Panc1 (cell line): ENCODE measurements at regions not wholly inside any gene's neighbourhood (a gene's known extent, or its start where the extent isn't known, plus 50 kb on each side); places are given as distances from the start of the nearest gene placed in this dataset.

ENCODE experiments used
- ATAC-seq: fragments of 200-7000 bp; cut with Tn5 transposase; 2 replicates; pipeline ENCODE4 v1.9.1; 2020; ENCODE audit warnings: mild to moderate bottlenecking, moderate library complexity
- BruUV-seq: library from RNA; stranded (reverse); fragments of 400-500 nt; replicated peaks from 2 replicates; lab custom pipeline; 2021; lab: Mats Ljungman, UMichigan
- CTCF ChIA-PET: fragments of 300-600 bp; sonication (Branson Sonifier 250); formaldehyde crosslinking; loops from one replicate; lab custom pipeline; 2022; ENCODE audit warnings: antibody characterized with exemption; lab: Charles Lee
- POLR2A ChIA-PET: fragments of 300-600 bp; sonication (Branson Sonifier 250); formaldehyde crosslinking; loops from one replicate; lab custom pipeline; 2022; ENCODE audit warnings: antibody characterized with exemption; lab: Charles Lee
- DNase-seq: peaks from one replicate; pipeline ENCODE4 v3.0.0-alpha.2; 2010; ENCODE audit warnings: low read depth, low spot score
- H3K27ac ChIP-seq: 2 replicates; pipeline ENCODE4 v1.5.1; 2011; ENCODE audit warnings: mild to moderate bottlenecking, low read length, inconsistent platforms
- H3K27me3 ChIP-seq: fragments of 200-500 bp; sonication (Bioruptor generic); 2 replicates; pipeline ENCODE4 v1.6.0; 2014; ENCODE audit warnings: low read length, inconsistent platforms; ENCODE audit not compliant: control insufficient read depth, insufficient read depth
- H3K36me3 ChIP-seq: fragments of 200-500 bp; sonication (Bioruptor generic); 2 replicates; pipeline ENCODE4 v1.5.1; 2014; ENCODE audit warnings: inconsistent platforms, mild to moderate bottlenecking, low read length, moderate library complexity; ENCODE audit not compliant: control insufficient read depth, insufficient read depth
- H3K4me1 ChIP-seq: 2 replicates; pipeline ENCODE4 v1.5.1; 2011; ENCODE audit warnings: inconsistent platforms, mild to moderate bottlenecking, low read length, moderate library complexity; ENCODE audit not compliant: control insufficient read depth, insufficient read depth
- H3K4me3 ChIP-seq, 2 experiments: 2 replicates each; pipeline ENCODE4 v1.5.1; 2011 to 2012; ENCODE audit warnings: low read depth in 2 of 2, low read length in 2 of 2, mild to moderate bottlenecking in 2 of 2, inconsistent platforms in 1 of 2, moderate library complexity in 1 of 2
- H3K9me3 ChIP-seq: fragments of 200-500 bp; sonication (Bioruptor generic); 2 replicates; pipeline ENCODE4 v1.5.1; 2014; ENCODE audit warnings: low read depth, mild to moderate bottlenecking, inconsistent platforms, low read length, moderate library complexity; ENCODE audit not compliant: control insufficient read depth, insufficient read depth
- POLR2AphosphoS5 ChIP-seq: IDR thresholded peaks from 2 replicates; pipeline ENCODE4 v1.6.1; 2012; ENCODE audit warnings: mild to moderate bottlenecking, low read depth, low read length, moderate library complexity
- SIN3A ChIP-seq: IDR thresholded peaks from 2 replicates; pipeline ENCODE4 v1.6.1; 2012; ENCODE audit warnings: low read depth, mild to moderate bottlenecking, low read length, moderate library complexity, borderline replicate concordance; ENCODE audit not compliant: insufficient read depth
- TCF7L2 ChIP-seq: IDR thresholded peaks from 2 replicates; pipeline ENCODE4 v1.6.1; 2011; ENCODE audit warnings: mild to moderate bottlenecking, low read depth, low read length, inconsistent platforms
- in situ Hi-C: cut with HindIII; loops from 2 replicates; pipeline ENCODE4 v1.10.0; 2016; ENCODE audit warnings: low sequenced_read_pairs, low pct_unique_long_range_greater_than_20kb
- intact Hi-C: fragments of 100-400 bp; cut with micrococcal nuclease; formaldehyde crosslinking; loops from one replicate; pipeline ENCODE4 v1.10.0; 2022; ENCODE audit not compliant: unreplicated experiment
- TF ChIP-seq, protein P1 (sequence below), 2 experiments: IDR thresholded peaks; 2 replicates each; pipeline ENCODE4 v1.6.1; 2011 to 2012; ENCODE audit warnings: low read depth in 2 of 2, control low read depth in 1 of 2, low read length in 1 of 2, mild to moderate bottlenecking in 1 of 2, moderate library complexity in 1 of 2; ENCODE audit not compliant: insufficient read depth in 1 of 2
- TF ChIP-seq, protein P2 (sequence below): fragments of 450-650 bp; IDR thresholded peaks from 2 replicates; pipeline ENCODE4 v1.5.1; 2017; ENCODE audit warnings: mild to moderate bottlenecking

- H3K9me3 ChIP-seq: no peaks in the 10 kb centered on the region
- no peaks in the 10 kb centered on the region for H3K27me3 ChIP-seq
- no peak for DNase-seq
- in situ Hi-C loops: no loop called here
- no peaks in the 10 kb centered on the region for H3K4me1 ChIP-seq
- CTCF ChIA-PET: interaction anchor here (0.5 kb wide), 1 partner anchor 128 kb away, joined by 5 read pairs; no protein-coding TSS in a partner anchor
- POLR2A ChIA-PET: no interaction called here
- H3K4me3 ChIP-seq: no peak overlapping the region
- TF ChIP-seq, protein P1, sequence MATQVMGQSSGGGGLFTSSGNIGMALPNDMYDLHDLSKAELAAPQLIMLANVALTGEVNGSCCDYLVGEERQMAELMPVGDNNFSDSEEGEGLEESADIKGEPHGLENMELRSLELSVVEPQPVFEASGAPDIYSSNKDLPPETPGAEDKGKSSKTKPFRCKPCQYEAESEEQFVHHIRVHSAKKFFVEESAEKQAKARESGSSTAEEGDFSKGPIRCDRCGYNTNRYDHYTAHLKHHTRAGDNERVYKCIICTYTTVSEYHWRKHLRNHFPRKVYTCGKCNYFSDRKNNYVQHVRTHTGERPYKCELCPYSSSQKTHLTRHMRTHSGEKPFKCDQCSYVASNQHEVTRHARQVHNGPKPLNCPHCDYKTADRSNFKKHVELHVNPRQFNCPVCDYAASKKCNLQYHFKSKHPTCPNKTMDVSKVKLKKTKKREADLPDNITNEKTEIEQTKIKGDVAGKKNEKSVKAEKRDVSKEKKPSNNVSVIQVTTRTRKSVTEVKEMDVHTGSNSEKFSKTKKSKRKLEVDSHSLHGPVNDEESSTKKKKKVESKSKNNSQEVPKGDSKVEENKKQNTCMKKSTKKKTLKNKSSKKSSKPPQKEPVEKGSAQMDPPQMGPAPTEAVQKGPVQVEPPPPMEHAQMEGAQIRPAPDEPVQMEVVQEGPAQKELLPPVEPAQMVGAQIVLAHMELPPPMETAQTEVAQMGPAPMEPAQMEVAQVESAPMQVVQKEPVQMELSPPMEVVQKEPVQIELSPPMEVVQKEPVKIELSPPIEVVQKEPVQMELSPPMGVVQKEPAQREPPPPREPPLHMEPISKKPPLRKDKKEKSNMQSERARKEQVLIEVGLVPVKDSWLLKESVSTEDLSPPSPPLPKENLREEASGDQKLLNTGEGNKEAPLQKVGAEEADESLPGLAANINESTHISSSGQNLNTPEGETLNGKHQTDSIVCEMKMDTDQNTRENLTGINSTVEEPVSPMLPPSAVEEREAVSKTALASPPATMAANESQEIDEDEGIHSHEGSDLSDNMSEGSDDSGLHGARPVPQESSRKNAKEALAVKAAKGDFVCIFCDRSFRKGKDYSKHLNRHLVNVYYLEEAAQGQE (IDR thresholded peaks at IDR 0.05; ENCODE audit: insufficient read depth in 1 of 2, low read depth in 2 of 2, low read length in 1 of 2): no peak
- no peak for TF ChIP-seq POLR2AphosphoS5
- TF ChIP-seq, protein P2, sequence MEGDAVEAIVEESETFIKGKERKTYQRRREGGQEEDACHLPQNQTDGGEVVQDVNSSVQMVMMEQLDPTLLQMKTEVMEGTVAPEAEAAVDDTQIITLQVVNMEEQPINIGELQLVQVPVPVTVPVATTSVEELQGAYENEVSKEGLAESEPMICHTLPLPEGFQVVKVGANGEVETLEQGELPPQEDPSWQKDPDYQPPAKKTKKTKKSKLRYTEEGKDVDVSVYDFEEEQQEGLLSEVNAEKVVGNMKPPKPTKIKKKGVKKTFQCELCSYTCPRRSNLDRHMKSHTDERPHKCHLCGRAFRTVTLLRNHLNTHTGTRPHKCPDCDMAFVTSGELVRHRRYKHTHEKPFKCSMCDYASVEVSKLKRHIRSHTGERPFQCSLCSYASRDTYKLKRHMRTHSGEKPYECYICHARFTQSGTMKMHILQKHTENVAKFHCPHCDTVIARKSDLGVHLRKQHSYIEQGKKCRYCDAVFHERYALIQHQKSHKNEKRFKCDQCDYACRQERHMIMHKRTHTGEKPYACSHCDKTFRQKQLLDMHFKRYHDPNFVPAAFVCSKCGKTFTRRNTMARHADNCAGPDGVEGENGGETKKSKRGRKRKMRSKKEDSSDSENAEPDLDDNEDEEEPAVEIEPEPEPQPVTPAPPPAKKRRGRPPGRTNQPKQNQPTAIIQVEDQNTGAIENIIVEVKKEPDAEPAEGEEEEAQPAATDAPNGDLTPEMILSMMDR: no peak
- H3K36me3 ChIP-seq: no peaks in the 10 kb centered on the region
- no peak overlapping the region for H3K27ac ChIP-seq
- intact Hi-C loops: no loop called here
- no peak for ATAC-seq
- BruUV-seq: no TSS peak
Observed at GRCh38 chr4:85244638-85245037, 230.3 kb upstream of the ARHGAP24 start.

DNA sequence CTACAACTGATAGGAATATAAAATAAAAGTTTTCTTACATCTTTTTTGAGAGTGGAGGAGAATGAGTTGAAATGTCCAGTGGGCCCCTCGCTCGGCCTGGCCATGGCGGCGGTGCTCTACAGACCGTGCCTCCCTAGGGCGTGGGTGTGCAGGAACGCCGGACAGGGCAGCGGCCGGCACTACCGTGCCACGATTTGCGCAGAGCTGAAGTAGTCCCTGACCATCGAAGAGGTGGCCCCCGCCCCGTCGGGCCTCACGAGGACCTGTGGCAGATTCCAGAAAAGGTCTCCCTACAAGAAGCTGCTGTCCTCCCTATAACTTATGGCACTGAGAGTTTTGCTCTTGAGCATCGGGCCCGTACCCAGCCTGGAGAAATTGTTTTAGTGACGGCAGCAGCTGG, 228.9 kb upstream of the ARHGAP24 start:
- ChIA-PET POLR2A (no interaction called here), CTCF (no interaction called here)
- TF ChIP-seq POLR2AphosphoS5 (no peak), SIN3A (no peak), TCF7L2 (no peak)
- TF ChIP-seq, protein P1 (IDR thresholded peaks at IDR 0.05; ENCODE audit: insufficient read depth in 1 of 2, low read depth in 2 of 2, low read length in 1 of 2): no peak
- TF ChIP-seq, protein P2: no peak
- no TSS peak for BruUV-seq
- no peaks in the 10 kb centered on the region for H3K9me3 ChIP-seq
- H3K27ac ChIP-seq: no peak overlapping the region
- no peaks in the 10 kb centered on the region for H3K27me3 ChIP-seq
- ATAC-seq: no peak
- no peaks in the 10 kb centered on the region for H3K36me3 ChIP-seq
- H3K4me3 ChIP-seq: no peak overlapping the region
- intact Hi-C loops: no loop called here
- no peaks in the 10 kb centered on the region for H3K4me1 ChIP-seq
- no peak for DNase-seq
- in situ Hi-C loops: no loop called here
